ENCODE measurements at regions not wholly inside any gene's neighbourhood (a gene's known extent, or its start where the extent isn't known, plus 50 kb on each side); places are given as distances from the start of the nearest gene placed in this dataset.

DNA sequence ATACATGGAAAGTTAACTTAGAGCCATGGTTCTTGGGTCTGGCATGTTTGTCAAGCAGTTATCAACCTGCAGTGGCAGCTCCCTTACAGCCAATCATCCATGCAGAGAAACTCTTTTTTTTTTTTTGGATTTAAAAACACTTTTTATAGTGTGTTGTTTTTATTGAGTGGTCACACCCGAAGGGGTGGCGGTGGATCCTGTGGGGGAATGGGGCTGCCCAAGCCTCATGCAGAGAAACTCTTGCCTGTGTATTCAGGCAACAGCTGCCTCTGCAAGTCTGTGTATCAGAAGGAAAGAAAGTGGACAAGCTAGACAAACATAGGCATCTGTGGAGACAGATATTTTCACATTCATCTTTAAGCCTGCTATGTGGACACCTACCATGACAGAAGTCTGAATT lies 104.8 kb downstream of the GLUL start:
- no peak for TF ChIP-seq POLR2A (IDR thresholded peaks at IDR 0.05)
- no peak for TF ChIP-seq CTCF (IDR thresholded peaks at IDR 0.05)
